HEK293T (cell line): ENCODE measurements at regions not wholly inside any gene's neighbourhood (a gene's known extent, or its start where the extent isn't known, plus 50 kb on each side); places are given as distances from the start of the nearest gene placed in this dataset.
"Not testable (repeated sequence)": the region's sequence is repeated elsewhere in the genome, so short reads cannot be mapped to it uniquely, and the experiment has no call there.

Experiments used
- CTCF ChIA-PET: fragments of 350-600 bp; formaldehyde crosslinking; extraction: SDS; loops from one replicate; lab custom pipeline; 2021; ENCODE audit warnings: antibody characterized with exemption, inconsistent platforms; lab: Yijun Ruan, JAX
- POLR2A ChIA-PET: fragments of 350-600 bp; formaldehyde crosslinking; extraction: SDS; loops from one replicate; lab custom pipeline; 2020; ENCODE audit warnings: antibody characterized with exemption, inconsistent platforms; lab: Yijun Ruan, JAX
- DNase-seq: peaks from one replicate; pipeline ENCODE4 v3.0.0; 2012; ENCODE audit warnings: mixed read lengths; ENCODE audit errors: extremely low spot score
- ARNT ChIP-seq: fragments of 450-650 bp; IDR thresholded peaks from 2 replicates; pipeline ENCODE4 v1.6.1; 2017; ENCODE audit warnings: mild to moderate bottlenecking
- BHLHE40 ChIP-seq: fragments of 450-650 bp; IDR thresholded peaks from 2 replicates; pipeline ENCODE4 v1.6.1; 2016; ENCODE audit warnings: mild to moderate bottlenecking, moderate library complexity, borderline replicate concordance
- CTBP1 ChIP-seq: fragments of 450-650 bp; IDR thresholded peaks from 2 replicates; pipeline ENCODE4 v1.6.1; 2016; ENCODE audit warnings: borderline replicate concordance
- ELF4 ChIP-seq: fragments of 450-650 bp; IDR thresholded peaks from 2 replicates; pipeline ENCODE4 v1.6.1; 2017; ENCODE audit warnings: antibody characterized with exemption
- FOXA1 ChIP-seq: fragments of 450-650 bp; IDR thresholded peaks from 2 replicates; pipeline ENCODE4 v1.6.1; 2016; ENCODE audit warnings: mild to moderate bottlenecking
- FOXK2 ChIP-seq: fragments of 450-650 bp; IDR thresholded peaks from 2 replicates; pipeline ENCODE4 v1.6.1; 2016; ENCODE audit warnings: mild to moderate bottlenecking
- FOXM1 ChIP-seq: fragments of 450-650 bp; IDR thresholded peaks from 2 replicates; pipeline ENCODE4 v1.6.1; 2017; ENCODE audit warnings: mild to moderate bottlenecking, borderline replicate concordance
- HDGF ChIP-seq: fragments of 450-650 bp; IDR thresholded peaks from 2 replicates; pipeline ENCODE4 v1.6.1; 2017; ENCODE audit warnings: antibody characterized with exemption, borderline replicate concordance
- L3MBTL2 ChIP-seq: fragments of 450-650 bp; conservative IDR thresholded peaks from 2 replicates; pipeline ENCODE4 v1.6.1; 2016; ENCODE audit warnings: mild to moderate bottlenecking
- LEF1 ChIP-seq: fragments of 450-650 bp; IDR thresholded peaks from 2 replicates; pipeline ENCODE4 v1.6.1; 2017; ENCODE audit warnings: mild to moderate bottlenecking, borderline replicate concordance
- NFRKB ChIP-seq: fragments of 450-650 bp; IDR thresholded peaks from 2 replicates; pipeline ENCODE4 v1.6.1; 2016; ENCODE audit warnings: mild to moderate bottlenecking, moderate library complexity
- PKNOX1 ChIP-seq: fragments of 450-650 bp; IDR thresholded peaks from 2 replicates; pipeline ENCODE4 v1.6.1; 2016
- SP1 ChIP-seq: fragments of 450-650 bp; IDR thresholded peaks from 2 replicates; pipeline ENCODE4 v1.6.1; 2017
- SUZ12 ChIP-seq: fragments of 450-650 bp; IDR thresholded peaks from 2 replicates; pipeline ENCODE4 v1.6.1; 2016; ENCODE audit warnings: mild to moderate bottlenecking
- TARDBP ChIP-seq: fragments of 450-650 bp; IDR thresholded peaks from 2 replicates; pipeline ENCODE4 v1.6.1; 2016
- ZNF384 ChIP-seq: fragments of 450-650 bp; IDR thresholded peaks from 2 replicates; pipeline ENCODE4 v1.6.1; 2016

GRCh38 chr1:106380772-106381171, 675.7 kb upstream of the PRMT6 start:
- no peak for TF ChIP-seq PKNOX1
- no peak for TF ChIP-seq SP1
- no peak for TF ChIP-seq TARDBP
- TF ChIP-seq FOXM1 = no peak
- TF ChIP-seq CTBP1 = no peak
- TF ChIP-seq LEF1 = no peak
- no peak for TF ChIP-seq L3MBTL2
- no peak for TF ChIP-seq FOXA1
- TF ChIP-seq ZNF384 = no peak
- CTCF ChIA-PET = no interaction called here
- no peak for DNase-seq
- POLR2A ChIA-PET = no interaction called here

GRCh38 chr1:106389160-106389559, 667.3 kb upstream of the PRMT6 start:
- POLR2A ChIA-PET, DNase-seq: not testable (repeated sequence)
- CTCF ChIA-PET = interaction anchor here (0.6 kb wide), 1 partner anchor 9 kb away, joined by 3 read pairs; no protein-coding TSS in a partner anchor

- ChIA-PET POLR2A (no interaction called here), CTCF (no interaction called here)
- no peak for TF ChIP-seq NFRKB
- no peak for TF ChIP-seq ARNT
- no peak for TF ChIP-seq SUZ12
- no peak for TF ChIP-seq FOXA1
- no peak for TF ChIP-seq LEF1
- TF ChIP-seq TARDBP = no peak
- no peak for TF ChIP-seq FOXM1
- TF ChIP-seq FOXK2 = no peak
- TF ChIP-seq L3MBTL2 = no peak
- TF ChIP-seq PKNOX1 = no peak
- TF ChIP-seq SP1 = no peak
- TF ChIP-seq ZNF384 = no peak
- no peak for TF ChIP-seq BHLHE40
- no peak for TF ChIP-seq HDGF
- no peak for TF ChIP-seq ELF4
- TF ChIP-seq CTBP1 = no peak
- DNase-seq = no peak
Observed at GRCh38 chr1:106393046-106393445, 663.4 kb upstream of the PRMT6 start.

- no peak for TF ChIP-seq ZNF384
- no peak for TF ChIP-seq ELF4
- TF ChIP-seq LEF1 = no peak
- no peak for TF ChIP-seq HDGF
- TF ChIP-seq PKNOX1 = no peak
- TF ChIP-seq SP1 = no peak
- TF ChIP-seq FOXA1 = no peak
- TF ChIP-seq SUZ12 = no peak
- TF ChIP-seq TARDBP = no peak
- TF ChIP-seq NFRKB = no peak
- TF ChIP-seq L3MBTL2 = no peak
- CTCF ChIA-PET = no interaction called here
- no peak for DNase-seq
- POLR2A ChIA-PET = no interaction called here
Observed at GRCh38 chr1:106396020-106396419, 660.5 kb upstream of the PRMT6 start.

GRCh38 chr1:106398391-106398790, 658.1 kb upstream of the PRMT6 start:
- TF ChIP-seq NFRKB = no peak
- TF ChIP-seq BHLHE40 = no peak
- TF ChIP-seq FOXM1 = no peak
- TF ChIP-seq HDGF = no peak
- no peak for TF ChIP-seq L3MBTL2
- TF ChIP-seq ARNT = no peak
- no peak for TF ChIP-seq CTBP1
- no peak for TF ChIP-seq ZNF384
- TF ChIP-seq PKNOX1 = no peak
- TF ChIP-seq ELF4 = no peak
- TF ChIP-seq SUZ12 = no peak
- no peak for TF ChIP-seq LEF1
- TF ChIP-seq FOXK2 = no peak
- no peak for TF ChIP-seq TARDBP
- no peak for TF ChIP-seq SP1
- no peak for TF ChIP-seq FOXA1
- ChIA-PET POLR2A (no interaction called here), CTCF (interaction anchor here (0.7 kb wide), 1 partner anchor 9 kb away, joined by 3 read pairs; no protein-coding TSS in a partner anchor)
- DNase-seq = no peak

- TF ChIP-seq TARDBP (no peak), ARNT (no peak), ELF4 (no peak), FOXM1 (no peak), NFRKB (no peak), HDGF (no peak), L3MBTL2 (no peak), SUZ12 (no peak), PKNOX1 (no peak), LEF1 (no peak), FOXK2 (no peak), BHLHE40 (no peak), SP1 (no peak), ZNF384 (no peak)
- CTCF ChIA-PET = no interaction called here
- no peak for DNase-seq
- POLR2A ChIA-PET = no interaction called here
Observed at GRCh38 chr1:106406114-106406513, 650.4 kb upstream of the PRMT6 start.

- CTCF ChIA-PET, DNase-seq, POLR2A ChIA-PET: not testable (repeated sequence)
Observed at GRCh38 chr1:106412321-106412720, 644.2 kb upstream of the PRMT6 start.
